GDM1 (cell line): ENCODE measurements at regions not wholly inside any gene's neighbourhood (a gene's known extent, or its start where the extent isn't known, plus 50 kb on each side); places are given as distances from the start of the nearest gene placed in this dataset.

Source experiments
- DNase-seq: peaks from one replicate; lab custom pipeline; 2025; lab: John Stamatoyannopoulos, UW

GRCh38 chr12:76611533-76611932 is 52.0 kb upstream of the OSBPL8 start:
- DNase-seq = no peak

- DNase-seq = no peak
Measured at GRCh38 chr12:76614364-76614763, 54.8 kb upstream of the OSBPL8 start.

GRCh38 chr12:76618031-76618430 is 58.5 kb upstream of the OSBPL8 start:
- DNase-seq = no peak

GRCh38 chr12:76621582-76622024 is 62.0 kb upstream of the OSBPL8 start:
- DNase-seq = peak; percentile 49

GRCh38 chr12:76622351-76622750 is 62.8 kb upstream of the OSBPL8 start:
- DNase-seq = no peak

GRCh38 chr12:76622915-76623314 is 63.3 kb upstream of the OSBPL8 start:
- DNase-seq = no peak

GRCh38 chr12:76623931-76624330 is 64.4 kb upstream of the OSBPL8 start:
- DNase-seq = no peak

GRCh38 chr12:76627346-76628135 is 68.0 kb upstream of the OSBPL8 start:
- DNase-seq = no peak

- DNase-seq = no peak
Measured at GRCh38 chr12:76628745-76629144, 69.2 kb upstream of the OSBPL8 start.

GRCh38 chr12:76631741-76632140 is 72.2 kb upstream of the OSBPL8 start:
- DNase-seq = no peak

- DNase-seq = no peak
Measured at GRCh38 chr12:76633415-76633814, 73.8 kb upstream of the OSBPL8 start.

GRCh38 chr12:76634133-76634532 is 74.6 kb upstream of the OSBPL8 start:
- no peak for DNase-seq

GRCh38 chr12:76636121-76636692 is 76.6 kb upstream of the OSBPL8 start:
- no peak for DNase-seq

GRCh38 chr12:76637807-76638206 is 78.2 kb upstream of the OSBPL8 start:
- DNase-seq = no peak

GRCh38 chr12:76639646-76640045 is 80.1 kb upstream of the OSBPL8 start:
- no peak for DNase-seq

- DNase-seq = no peak
Measured at GRCh38 chr12:76641073-76641472, 81.5 kb upstream of the OSBPL8 start.

- no peak for DNase-seq
Measured at GRCh38 chr12:76641961-76642360, 82.4 kb upstream of the OSBPL8 start.

GRCh38 chr12:76643438-76643837 is 83.9 kb upstream of the OSBPL8 start:
- no peak for DNase-seq

- DNase-seq = no peak
Measured at GRCh38 chr12:76644950-76645349, 85.4 kb upstream of the OSBPL8 start.

GRCh38 chr12:76645934-76646333 is 86.4 kb upstream of the OSBPL8 start:
- no peak for DNase-seq

GRCh38 chr12:76646366-76646765 is 86.8 kb upstream of the OSBPL8 start:
- no peak for DNase-seq

GRCh38 chr12:76649099-76649498 is 89.5 kb upstream of the OSBPL8 start:
- no peak for DNase-seq

- DNase-seq = no peak
Measured at GRCh38 chr12:76652402-76652801, 92.8 kb upstream of the OSBPL8 start.

- DNase-seq = no peak
Measured at GRCh38 chr12:76653342-76653741, 93.8 kb upstream of the OSBPL8 start.
